ENCODE measurements at regions not wholly inside any gene's neighbourhood (a gene's known extent, or its start where the extent isn't known, plus 50 kb on each side); places are given as distances from the start of the nearest gene placed in this dataset.

DNA sequence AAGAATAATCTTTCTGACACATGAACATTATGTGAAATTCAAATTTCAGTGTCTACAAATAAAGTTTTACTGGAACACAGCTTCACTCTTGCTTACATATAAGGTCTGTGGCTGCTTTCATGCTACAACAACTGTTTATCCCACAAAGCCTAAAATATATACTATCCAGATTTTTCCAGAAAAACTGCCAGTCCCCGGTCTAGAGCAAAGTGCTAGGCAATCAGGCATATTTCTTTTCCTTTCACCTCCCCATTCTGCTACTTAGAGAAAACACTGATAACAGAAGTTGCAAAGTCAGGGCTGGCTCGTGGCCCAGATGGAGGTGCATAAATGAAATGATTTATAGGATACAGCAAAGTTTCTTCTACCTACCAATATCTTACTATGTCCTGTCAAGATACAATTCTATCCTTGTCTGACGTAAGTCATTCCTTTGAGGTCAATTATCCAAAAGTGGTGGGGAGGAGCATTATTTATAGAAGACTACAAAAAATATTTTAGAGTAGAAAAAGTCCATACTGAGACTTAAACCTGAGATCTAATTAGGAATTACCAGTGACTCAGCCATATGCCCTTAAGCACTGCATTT is 384.1 kb downstream of the NXPH1 start:
- TF ChIP-seq, protein P1, sequence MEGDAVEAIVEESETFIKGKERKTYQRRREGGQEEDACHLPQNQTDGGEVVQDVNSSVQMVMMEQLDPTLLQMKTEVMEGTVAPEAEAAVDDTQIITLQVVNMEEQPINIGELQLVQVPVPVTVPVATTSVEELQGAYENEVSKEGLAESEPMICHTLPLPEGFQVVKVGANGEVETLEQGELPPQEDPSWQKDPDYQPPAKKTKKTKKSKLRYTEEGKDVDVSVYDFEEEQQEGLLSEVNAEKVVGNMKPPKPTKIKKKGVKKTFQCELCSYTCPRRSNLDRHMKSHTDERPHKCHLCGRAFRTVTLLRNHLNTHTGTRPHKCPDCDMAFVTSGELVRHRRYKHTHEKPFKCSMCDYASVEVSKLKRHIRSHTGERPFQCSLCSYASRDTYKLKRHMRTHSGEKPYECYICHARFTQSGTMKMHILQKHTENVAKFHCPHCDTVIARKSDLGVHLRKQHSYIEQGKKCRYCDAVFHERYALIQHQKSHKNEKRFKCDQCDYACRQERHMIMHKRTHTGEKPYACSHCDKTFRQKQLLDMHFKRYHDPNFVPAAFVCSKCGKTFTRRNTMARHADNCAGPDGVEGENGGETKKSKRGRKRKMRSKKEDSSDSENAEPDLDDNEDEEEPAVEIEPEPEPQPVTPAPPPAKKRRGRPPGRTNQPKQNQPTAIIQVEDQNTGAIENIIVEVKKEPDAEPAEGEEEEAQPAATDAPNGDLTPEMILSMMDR (IDR thresholded peaks at IDR 0.05) = no peak
- no peak for TF ChIP-seq POLR2A (IDR thresholded peaks at IDR 0.05)
